ENCODE measurements at regions not wholly inside any gene's neighbourhood (a gene's known extent, or its start where the extent isn't known, plus 50 kb on each side); places are given as distances from the start of the nearest gene placed in this dataset.
A peak's percentile ranks its signal among the peaks of the same experiment; 100 is the strongest.

DNA sequence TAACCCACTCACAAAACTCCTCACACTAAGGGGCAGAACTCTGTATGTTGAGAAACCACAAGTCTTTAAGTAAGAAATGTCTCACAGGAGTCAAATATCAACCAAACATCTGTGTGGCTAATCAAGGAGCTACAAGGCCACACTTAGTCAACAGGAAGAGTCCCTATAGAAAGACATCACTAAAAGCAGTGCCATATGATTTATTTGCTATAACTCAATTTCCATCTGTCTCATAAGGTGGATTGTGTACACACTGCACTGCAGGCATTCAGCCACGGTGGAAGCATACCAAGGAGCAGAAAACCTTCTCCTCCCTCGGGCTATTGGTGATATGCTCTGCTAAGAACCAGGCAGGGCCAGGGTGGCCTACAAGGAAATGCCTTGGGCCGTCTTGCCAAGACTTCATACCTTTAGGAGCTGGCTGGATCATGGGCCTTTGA lies 197.6 kb upstream of the CFAP20DC start:
- Histone ChIP-seq H2AFZ (ENCODE audit: control insufficient read depth, low read depth, low read length) (peak overlapping the region; percentile 48; the same call in 1 of the 2 replicates), H4K20me1 (ENCODE audit: control insufficient read depth, insufficient read depth) (no peaks in the 10 kb centered on the region), H3K4me3 (no peak overlapping the region), H3K4me2 (ENCODE audit: control insufficient read depth, insufficient read depth) (0 out of 2 replicates have a peak overlapping the region, but pooled peaks have one; percentile 30), H3K79me2 (ENCODE audit: control insufficient read depth, insufficient read depth, low read length) (no peaks in the 10 kb centered on the region), H3K4me1 (ENCODE audit: control insufficient read depth, insufficient read depth, low read length) (peaks cover 18% of the 10 kb centered on the region), H3K27me3 (replicated peaks in 1 of 2; ENCODE audit: control insufficient read depth in 2 of 2, insufficient read depth in 2 of 2, low read length in 1 of 2) (no peaks in the 10 kb centered on the region), H3K9ac (ENCODE audit: control insufficient read depth, insufficient read depth, low read length) (no peak overlapping the region; the same call in 1 of the 2 replicates), H3K27ac (ENCODE audit: control insufficient read depth, insufficient read depth) (peak overlapping the region; percentile 67), H3K9me3 (replicated peaks; ENCODE audit: control insufficient read depth, insufficient read depth, low read length) (peaks cover 6% of the 10 kb centered on the region; the same call in 2 of the 3 replicates), H3K36me3 (ENCODE audit: control insufficient read depth in 2 of 2, insufficient read depth in 2 of 2, low read length in 1 of 2) (no peaks in the 10 kb centered on the region)
- WGBS (ENCODE audit: insufficient coverage, insufficient replicate concordance, low lambda C conversion rate, missing lambda C conversion rate), result 10% methylated on average over 3 of the region's 3 CpGs
- POLR2A ChIA-PET, result interaction anchor here (5.6 kb wide), 1 partner anchor 11 kb away, joined by 35 read pairs; no protein-coding TSS in a partner anchor
- intact Hi-C loops (cut with micrococcal nuclease; ENCODE audit: unreplicated experiment), result loop anchor here (2.0 to 5.0 kb wide), 3 partner anchors 35 to 203 kb away; no protein-coding TSS in a partner anchor
- CTCF ChIA-PET, result interaction anchor here (0.7 to 4.8 kb wide), 9 partner anchors 8 to 318 kb away, joined by 3 to 34 read pairs (median 5); no protein-coding TSS in a partner anchor
- FAIRE-seq, result peak; percentile 13
- in situ Hi-C loops (cut with MboI), result no loop called here
- RAD21 ChIA-PET (ENCODE audit: unreplicated experiment), result interaction anchor here (0.7 to 5.2 kb wide), 10 partner anchors 10 to 205 kb away, joined by 3 to 77 read pairs (median 6); no protein-coding TSS in a partner anchor
- SMC1A ChIA-PET (ENCODE audit: uncharacterized antibody, unreplicated experiment), result interaction anchor here (0.6 to 5.3 kb wide), 19 partner anchors 9 to 209 kb away, joined by 3 to 102 read pairs (median 4); no protein-coding TSS in a partner anchor
- no TSS peak for BruUV-seq (replicated peaks)
- peak; percentile 39 for DNase-seq (ENCODE audit: low read depth, low spot score)
- ATAC-seq, result peak; percentile 89
- TF ChIP-seq FOXM1 (IDR thresholded peaks at IDR 0.05; ENCODE audit: low read depth, low read length), result no peak
- TF ChIP-seq NFYB (IDR thresholded peaks at IDR 0.05; ENCODE audit: insufficient read depth, low read depth, low read length), result no peak
- TF ChIP-seq KDM1A (IDR thresholded peaks at IDR 0.05; ENCODE audit: borderline replicate concordance), result no peak
- no peak for TF ChIP-seq SMAD1 (IDR thresholded peaks at IDR 0.05; ENCODE audit: low read depth, partially characterized antibody)
- TF ChIP-seq TCF7 (IDR thresholded peaks at IDR 0.05; ENCODE audit: borderline replicate concordance), result no peak
- no peak for TF ChIP-seq MEF2B (IDR thresholded peaks at IDR 0.05; ENCODE audit: partially characterized antibody, poor library complexity, severe bottlenecking)
- peak in 1 of 2 experiments; percentile 52; a peak in 1 of 4 replicates for TF ChIP-seq EP300 (IDR thresholded peaks at IDR 0.05; ENCODE audit: borderline replicate concordance in 1 of 2, control insufficient read depth in 1 of 2, low read depth in 2 of 2, low read length in 2 of 2)
- TF ChIP-seq BHLHE40 (IDR thresholded peaks at IDR 0.05; ENCODE audit: borderline replicate concordance in 1 of 2, low read depth in 2 of 2, low read length in 1 of 2), result peak; percentile 3 to 23; a peak in 1 of 4 replicates
- TF ChIP-seq, protein P1, sequence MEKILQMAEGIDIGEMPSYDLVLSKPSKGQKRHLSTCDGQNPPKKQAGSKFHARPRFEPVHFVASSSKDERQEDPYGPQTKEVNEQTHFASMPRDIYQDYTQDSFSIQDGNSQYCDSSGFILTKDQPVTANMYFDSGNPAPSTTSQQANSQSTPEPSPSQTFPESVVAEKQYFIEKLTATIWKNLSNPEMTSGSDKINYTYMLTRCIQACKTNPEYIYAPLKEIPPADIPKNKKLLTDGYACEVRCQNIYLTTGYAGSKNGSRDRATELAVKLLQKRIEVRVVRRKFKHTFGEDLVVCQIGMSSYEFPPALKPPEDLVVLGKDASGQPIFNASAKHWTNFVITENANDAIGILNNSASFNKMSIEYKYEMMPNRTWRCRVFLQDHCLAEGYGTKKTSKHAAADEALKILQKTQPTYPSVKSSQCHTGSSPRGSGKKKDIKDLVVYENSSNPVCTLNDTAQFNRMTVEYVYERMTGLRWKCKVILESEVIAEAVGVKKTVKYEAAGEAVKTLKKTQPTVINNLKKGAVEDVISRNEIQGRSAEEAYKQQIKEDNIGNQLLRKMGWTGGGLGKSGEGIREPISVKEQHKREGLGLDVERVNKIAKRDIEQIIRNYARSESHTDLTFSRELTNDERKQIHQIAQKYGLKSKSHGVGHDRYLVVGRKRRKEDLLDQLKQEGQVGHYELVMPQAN (conservative IDR thresholded peaks at IDR 0.05), result no peak
- no peak for TF ChIP-seq NFXL1 (IDR thresholded peaks at IDR 0.05; ENCODE audit: borderline replicate concordance)
- no peak for TF ChIP-seq ZNF384 (IDR thresholded peaks at IDR 0.05; ENCODE audit: borderline replicate concordance, low read depth, low read length)
- TF ChIP-seq RUNX3 (IDR thresholded peaks at IDR 0.05; ENCODE audit: low read length), result peak; percentile 71
- no peak for TF ChIP-seq SMAD5 (IDR thresholded peaks at IDR 0.05; ENCODE audit: low read depth)
- TF ChIP-seq, protein P2, sequence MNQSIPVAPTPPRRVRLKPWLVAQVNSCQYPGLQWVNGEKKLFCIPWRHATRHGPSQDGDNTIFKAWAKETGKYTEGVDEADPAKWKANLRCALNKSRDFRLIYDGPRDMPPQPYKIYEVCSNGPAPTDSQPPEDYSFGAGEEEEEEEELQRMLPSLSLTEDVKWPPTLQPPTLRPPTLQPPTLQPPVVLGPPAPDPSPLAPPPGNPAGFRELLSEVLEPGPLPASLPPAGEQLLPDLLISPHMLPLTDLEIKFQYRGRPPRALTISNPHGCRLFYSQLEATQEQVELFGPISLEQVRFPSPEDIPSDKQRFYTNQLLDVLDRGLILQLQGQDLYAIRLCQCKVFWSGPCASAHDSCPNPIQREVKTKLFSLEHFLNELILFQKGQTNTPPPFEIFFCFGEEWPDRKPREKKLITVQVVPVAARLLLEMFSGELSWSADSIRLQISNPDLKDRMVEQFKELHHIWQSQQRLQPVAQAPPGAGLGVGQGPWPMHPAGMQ (IDR thresholded peaks at IDR 0.05; ENCODE audit: borderline replicate concordance), result no peak
- no peak for TF ChIP-seq CBX3 (IDR thresholded peaks at IDR 0.05; ENCODE audit: borderline replicate concordance, low read depth)
- TF ChIP-seq, protein P3, sequence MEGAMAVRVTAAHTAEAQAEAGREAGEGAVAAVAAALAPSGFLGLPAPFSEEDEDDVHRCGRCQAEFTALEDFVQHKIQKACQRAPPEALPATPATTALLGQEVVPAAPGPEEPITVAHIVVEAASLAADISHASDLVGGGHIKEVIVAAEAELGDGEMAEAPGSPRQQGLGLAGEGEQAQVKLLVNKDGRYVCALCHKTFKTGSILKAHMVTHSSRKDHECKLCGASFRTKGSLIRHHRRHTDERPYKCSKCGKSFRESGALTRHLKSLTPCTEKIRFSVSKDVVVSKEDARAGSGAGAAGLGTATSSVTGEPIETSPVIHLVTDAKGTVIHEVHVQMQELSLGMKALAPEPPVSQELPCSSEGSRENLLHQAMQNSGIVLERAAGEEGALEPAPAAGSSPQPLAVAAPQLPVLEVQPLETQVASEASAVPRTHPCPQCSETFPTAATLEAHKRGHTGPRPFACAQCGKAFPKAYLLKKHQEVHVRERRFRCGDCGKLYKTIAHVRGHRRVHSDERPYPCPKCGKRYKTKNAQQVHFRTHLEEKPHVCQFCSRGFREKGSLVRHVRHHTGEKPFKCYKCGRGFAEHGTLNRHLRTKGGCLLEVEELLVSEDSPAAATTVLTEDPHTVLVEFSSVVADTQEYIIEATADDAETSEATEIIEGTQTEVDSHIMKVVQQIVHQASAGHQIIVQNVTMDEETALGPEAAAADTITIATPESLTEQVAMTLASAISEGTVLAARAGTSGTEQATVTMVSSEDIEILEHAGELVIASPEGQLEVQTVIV (IDR thresholded peaks at IDR 0.05; ENCODE audit: borderline replicate concordance, partially characterized antibody), result no peak
- TF ChIP-seq ZNF217 (IDR thresholded peaks at IDR 0.05), result no peak; the same call in 1 of the 2 replicates
- no peak for TF ChIP-seq SUZ12 (IDR thresholded peaks at IDR 0.05; ENCODE audit: unreplicated experiment)
